BJ (cell line): ENCODE measurements at regions not wholly inside any gene's neighbourhood (a gene's known extent, or its start where the extent isn't known, plus 50 kb on each side); places are given as distances from the start of the nearest gene placed in this dataset.

Source experiments
- CTCF ChIA-PET: fragments of 350-600 bp; formaldehyde crosslinking; extraction: SDS; loops from one replicate; lab custom pipeline; 2021; ENCODE audit warnings: antibody characterized with exemption, inconsistent platforms; lab: Yijun Ruan, JAX
- POLR2A ChIA-PET: fragments of 300-600 bp; sonication (Branson Sonifier 250); formaldehyde crosslinking; extraction: SDS; loops from one replicate; lab custom pipeline; 2021; ENCODE audit warnings: antibody characterized with exemption; lab: Charles Lee
- DNase-seq: peaks from one replicate; pipeline ENCODE4 v3.0.0-alpha.2; 2011; ENCODE audit warnings: low read depth
- H3K27me3 ChIP-seq: 2 replicates; pipeline ENCODE4 v1.6.0; 2011; ENCODE audit warnings: low read length; ENCODE audit not compliant: control insufficient read depth, insufficient read depth
- H3K36me3 ChIP-seq: 2 replicates; pipeline ENCODE4 v1.5.1; 2011; ENCODE audit warnings: low read length; ENCODE audit not compliant: control insufficient read depth, insufficient read depth
- H3K4me3 ChIP-seq: 2 replicates; pipeline ENCODE4 v1.5.1; 2011; ENCODE audit warnings: low read depth, mild to moderate bottlenecking, control low read depth, low read length
- CTCF ChIP-seq: IDR thresholded peaks from 2 replicates; pipeline ENCODE4 v1.5.1; 2011; ENCODE audit warnings: low read depth, mild to moderate bottlenecking, control low read depth, inconsistent platforms, low read length, moderate library complexity; ENCODE audit not compliant: insufficient read depth

- no peak overlapping the region for H3K4me3 ChIP-seq
- no peak for TF ChIP-seq CTCF
- ChIA-PET CTCF (no interaction called here), POLR2A (no interaction called here)
- DNase-seq: no peak
- H3K36me3 ChIP-seq: no peaks in the 10 kb centered on the region
- no peaks in the 10 kb centered on the region for H3K27me3 ChIP-seq
These were observed 91.3 kb upstream of the ADGRF1 start for GRCh38 chr6:47133230-47134000.

GRCh38 chr6:47132724-47133123 is 90.6 kb upstream of the ADGRF1 start:
- CTCF ChIA-PET: interaction anchor here (1.1 kb wide), 1 partner anchor 36 kb away, joined by 3 read pairs; no protein-coding TSS in a partner anchor
- no peak for TF ChIP-seq CTCF
- Histone ChIP-seq H3K27me3 (no peaks in the 10 kb centered on the region), H3K36me3 (no peaks in the 10 kb centered on the region), H3K4me3 (no peak overlapping the region)
- POLR2A ChIA-PET: no interaction called here
- DNase-seq: no peak

DNA sequence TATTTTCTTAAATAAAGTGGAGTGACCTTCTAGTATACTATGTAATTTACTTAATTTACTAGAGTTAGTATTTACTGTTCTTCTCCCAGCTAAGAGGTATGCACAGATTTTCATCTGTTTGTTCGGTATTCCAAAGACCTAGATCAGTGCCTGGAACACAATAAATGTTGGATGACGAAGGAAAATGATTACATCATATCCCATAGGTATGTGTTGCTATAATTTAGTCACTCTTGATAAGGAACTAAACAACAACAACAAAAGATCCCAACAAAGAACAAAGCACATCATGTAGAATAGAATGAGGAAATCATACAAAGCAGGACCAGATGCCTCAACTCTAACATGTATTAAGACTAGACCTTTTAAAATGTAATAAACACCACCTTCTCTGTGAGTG is 89.6 kb upstream of the ADGRF1 start:
- TF ChIP-seq CTCF: no peak
- no peak for DNase-seq
- ChIA-PET CTCF (interaction anchor here (1.1 kb wide), 1 partner anchor 35 kb away, joined by 3 read pairs; no protein-coding TSS in a partner anchor), POLR2A (no interaction called here)
- H3K4me3 ChIP-seq: no peak overlapping the region
- H3K36me3 ChIP-seq: no peaks in the 10 kb centered on the region
- H3K27me3 ChIP-seq: no peaks in the 10 kb centered on the region

DNA sequence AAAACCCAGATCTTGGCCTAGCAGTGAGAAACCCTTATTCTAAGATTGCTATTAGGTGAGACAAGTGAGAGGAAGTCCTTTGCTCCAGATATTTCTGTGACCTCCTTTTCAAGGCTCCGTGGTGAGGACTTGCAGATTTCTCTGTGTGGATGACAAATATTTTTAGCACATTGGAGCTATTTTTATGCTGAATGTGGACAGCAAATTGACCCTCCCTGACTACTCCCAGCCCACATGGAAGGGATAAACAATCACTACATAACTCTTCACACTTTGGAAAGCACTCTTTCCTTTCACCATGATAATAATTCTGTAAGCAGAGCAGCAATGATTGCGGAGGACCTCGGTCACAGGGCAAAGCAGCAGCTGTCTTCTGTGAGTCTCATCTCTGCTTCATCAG is 88.0 kb upstream of the ADGRF1 start:
- Histone ChIP-seq H3K27me3 (no peaks in the 10 kb centered on the region), H3K36me3 (no peaks in the 10 kb centered on the region), H3K4me3 (no peak overlapping the region)
- CTCF ChIA-PET: no interaction called here
- DNase-seq: no peak
- TF ChIP-seq CTCF: no peak
- POLR2A ChIA-PET: interaction anchor here (0.6 kb wide), 1 partner anchor 14 kb away, joined by 3 read pairs; no protein-coding TSS in a partner anchor

DNA sequence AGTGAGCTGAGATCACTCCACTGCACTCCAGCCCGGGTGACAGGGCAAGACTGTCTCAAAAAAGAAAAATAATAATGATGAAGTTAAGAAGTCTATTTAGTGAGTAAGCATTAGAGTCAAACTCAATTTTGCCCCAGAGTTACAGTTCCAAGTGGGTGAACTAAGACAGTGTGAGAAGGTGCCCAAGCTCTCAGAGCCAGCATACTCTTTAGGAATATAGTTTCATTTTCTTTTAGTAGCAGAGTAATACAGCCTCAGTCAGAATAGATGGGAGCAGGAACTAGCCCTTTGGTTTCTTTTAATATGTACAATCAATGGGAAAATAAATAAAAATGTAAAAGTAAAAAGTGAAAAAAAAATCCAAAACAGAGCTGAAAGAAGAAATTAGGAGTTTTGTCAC is 87.0 kb upstream of the ADGRF1 start:
- ChIA-PET CTCF (no interaction called here), POLR2A (interaction anchor here (0.7 kb wide), 1 partner anchor 407 kb away, joined by 3 read pairs; no protein-coding TSS in a partner anchor)
- TF ChIP-seq CTCF: no peak
- no peaks in the 10 kb centered on the region for H3K36me3 ChIP-seq
- no peaks in the 10 kb centered on the region for H3K27me3 ChIP-seq
- DNase-seq: no peak
- H3K4me3 ChIP-seq: no peak overlapping the region
